ENCODE measurements at regions not wholly inside any gene's neighbourhood (a gene's known extent, or its start where the extent isn't known, plus 50 kb on each side); places are given as distances from the start of the nearest gene placed in this dataset.
"Not testable (repeated sequence)": the region's sequence is repeated elsewhere in the genome, so short reads cannot be mapped to it uniquely, and the experiment has no call there.

DNA sequence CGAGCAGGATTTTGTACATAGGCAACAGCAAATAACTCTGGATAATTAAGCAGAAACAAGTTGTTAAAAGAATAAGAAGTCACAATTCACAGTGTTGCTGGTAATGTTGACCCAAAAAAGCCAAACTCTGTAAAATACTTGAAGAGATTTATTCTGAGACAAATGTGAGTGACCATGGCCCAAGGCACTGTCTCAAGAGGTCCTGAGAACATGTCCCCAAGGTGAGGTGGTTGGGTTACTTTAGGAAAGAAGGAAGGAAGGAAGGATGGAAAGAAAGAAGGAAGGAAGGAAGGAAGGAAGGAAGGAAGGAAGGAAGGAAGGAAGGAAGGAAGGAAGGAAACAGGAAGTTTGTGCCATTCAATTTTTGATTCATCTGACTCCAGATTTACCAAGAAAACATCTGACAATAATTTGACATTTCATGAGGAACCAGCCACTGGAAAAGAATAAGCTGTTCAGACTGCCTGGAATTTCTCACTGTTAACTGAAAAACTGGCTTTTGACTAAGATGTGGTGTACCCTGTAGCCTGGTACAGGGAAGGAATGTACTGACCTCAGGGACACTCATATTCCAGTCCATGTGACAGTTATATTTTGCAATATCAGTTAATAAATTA lies 295.9 kb upstream of the TNC start:
- in situ Hi-C loops (cut with MboI; ENCODE audit: low pct_unique_long_range_greater_than_20kb, low sequenced_read_pairs) = no loop called here
- DNase-seq = no peak

DNA sequence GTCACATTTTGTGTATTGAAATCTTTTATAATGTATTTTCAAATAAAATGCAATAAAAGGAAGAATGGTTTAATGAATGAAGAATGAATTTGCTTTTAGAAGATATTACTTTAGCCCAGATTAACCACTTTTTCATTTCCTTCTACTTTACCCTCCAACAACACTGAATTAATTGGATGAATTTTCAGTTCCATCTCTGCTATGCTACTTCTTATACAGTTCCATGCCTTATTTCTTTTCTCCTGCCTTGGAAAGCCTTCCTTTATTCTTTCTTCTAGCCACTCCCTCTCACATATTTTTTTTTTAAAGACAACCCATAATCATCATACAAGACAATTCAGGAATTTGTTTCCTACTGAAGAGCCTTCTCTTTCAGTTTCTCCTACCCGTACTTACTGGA lies 296.6 kb upstream of the TNC start:
- in situ Hi-C loops (cut with MboI; ENCODE audit: low pct_unique_long_range_greater_than_20kb, low sequenced_read_pairs) = no loop called here
- no peak for DNase-seq

DNA sequence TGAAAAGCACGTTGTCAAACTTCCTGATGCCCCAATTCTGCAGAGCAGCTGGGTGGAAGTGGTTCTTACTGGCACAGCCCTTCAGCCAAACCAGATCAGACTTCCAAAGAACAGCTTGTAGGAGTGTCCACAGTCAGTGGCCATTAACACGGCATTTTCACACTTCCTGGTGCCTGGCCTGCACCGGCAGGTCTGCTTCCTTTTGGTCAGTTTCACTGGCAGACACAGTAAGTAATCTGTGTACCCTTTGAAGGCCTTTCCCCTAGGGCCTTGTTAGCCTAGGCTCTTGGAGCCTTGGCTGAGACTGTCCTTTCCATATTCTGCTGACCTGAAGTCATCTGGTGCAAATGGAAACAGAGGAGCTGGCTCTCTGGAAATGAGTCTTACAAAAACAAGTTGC lies 297.5 kb upstream of the TNC start:
- in situ Hi-C loops (cut with MboI; ENCODE audit: low pct_unique_long_range_greater_than_20kb, low sequenced_read_pairs) = no loop called here
- DNase-seq = no peak

DNA sequence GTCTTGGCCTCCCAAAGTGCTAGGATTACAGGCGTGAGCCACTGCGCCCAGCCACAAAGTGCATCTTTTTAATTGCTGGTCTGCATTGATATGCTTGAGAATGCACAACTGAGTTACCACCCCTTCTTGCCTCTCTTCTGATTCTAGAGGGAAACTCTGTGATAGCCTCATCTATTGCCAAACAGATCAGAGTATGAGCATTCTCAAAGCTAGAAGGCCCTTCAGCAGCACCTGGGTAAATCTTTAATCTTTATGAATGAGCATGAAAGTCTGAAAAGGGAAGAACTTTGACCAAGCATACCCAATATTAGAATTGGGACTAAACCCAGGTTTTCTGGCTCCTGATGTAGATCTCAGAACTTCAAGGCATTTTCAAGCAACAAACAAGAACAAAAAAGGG lies 298.3 kb upstream of the TNC start:
- in situ Hi-C loops (cut with MboI; ENCODE audit: low pct_unique_long_range_greater_than_20kb, low sequenced_read_pairs) = no loop called here
- DNase-seq = no peak

DNA sequence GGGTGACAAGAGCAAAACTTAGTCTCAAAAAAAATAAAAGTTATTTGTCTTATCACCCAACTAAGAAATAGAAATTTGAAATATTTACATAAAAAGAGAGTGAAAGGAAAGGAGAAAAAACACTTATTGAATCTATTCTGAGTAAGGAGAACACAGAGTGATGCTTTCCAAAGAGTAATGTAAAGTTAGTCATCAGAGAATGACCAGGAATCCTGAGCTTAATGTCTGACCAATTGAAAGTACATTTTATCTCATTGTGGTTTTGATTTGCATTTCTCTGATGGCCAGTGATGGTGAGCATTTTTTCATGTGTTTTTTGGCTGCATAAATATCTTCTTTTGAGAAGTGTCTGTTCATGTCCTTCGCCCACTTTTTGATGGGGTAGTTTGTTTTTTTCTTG lies 300.2 kb upstream of the TNC start:
- DNase-seq; in situ Hi-C loops (cut with MboI; ENCODE audit: low pct_unique_long_range_greater_than_20kb, low sequenced_read_pairs): not testable (repeated sequence)

DNA sequence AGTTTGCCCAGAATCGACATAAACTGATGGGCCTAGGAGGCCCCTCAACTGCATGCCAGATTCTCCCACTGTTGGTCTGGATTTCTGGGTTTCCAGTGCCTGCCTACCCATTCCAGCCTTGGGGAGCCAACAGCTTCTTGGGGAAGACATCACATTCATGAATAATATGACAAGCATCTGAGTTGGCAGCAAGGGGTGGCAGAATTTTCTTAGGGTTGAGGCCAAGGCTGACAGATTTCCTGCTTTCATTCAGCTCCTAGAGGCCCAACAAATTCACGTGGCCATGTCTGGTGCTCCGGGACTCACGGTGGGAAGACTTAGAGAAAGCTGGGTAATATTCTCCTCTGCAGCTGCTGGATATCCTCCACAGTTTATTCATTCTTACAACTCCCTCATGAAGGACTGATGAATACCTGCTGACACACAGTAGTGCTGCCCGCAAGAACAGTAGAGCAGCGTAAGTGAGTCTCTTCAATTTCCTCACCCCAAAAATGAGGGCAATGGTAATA lies 305.0 kb upstream of the TNC start:
- DNase-seq = no peak
- in situ Hi-C loops (cut with MboI; ENCODE audit: low pct_unique_long_range_greater_than_20kb, low sequenced_read_pairs) = no loop called here

DNA sequence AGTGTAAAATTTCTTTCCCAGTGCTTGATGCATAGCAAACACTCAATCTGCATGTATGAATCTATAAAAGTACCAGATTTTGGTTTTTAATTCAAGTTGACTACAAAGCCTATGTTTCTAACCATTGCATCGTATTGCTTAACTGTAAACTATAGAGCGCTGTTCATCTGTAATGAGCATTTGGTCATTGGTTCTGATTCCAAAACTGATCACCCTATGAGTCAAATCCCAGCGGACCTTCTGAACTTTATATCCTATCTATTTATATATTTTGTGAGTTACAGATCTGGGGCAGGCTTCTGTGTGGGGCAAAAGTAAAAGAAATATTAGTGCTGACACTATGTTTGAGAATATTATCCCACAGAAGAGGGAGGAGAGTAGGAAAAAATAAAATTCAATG lies 305.7 kb upstream of the TNC start:
- DNase-seq = no peak
- in situ Hi-C loops (cut with MboI; ENCODE audit: low pct_unique_long_range_greater_than_20kb, low sequenced_read_pairs) = no loop called here

DNA sequence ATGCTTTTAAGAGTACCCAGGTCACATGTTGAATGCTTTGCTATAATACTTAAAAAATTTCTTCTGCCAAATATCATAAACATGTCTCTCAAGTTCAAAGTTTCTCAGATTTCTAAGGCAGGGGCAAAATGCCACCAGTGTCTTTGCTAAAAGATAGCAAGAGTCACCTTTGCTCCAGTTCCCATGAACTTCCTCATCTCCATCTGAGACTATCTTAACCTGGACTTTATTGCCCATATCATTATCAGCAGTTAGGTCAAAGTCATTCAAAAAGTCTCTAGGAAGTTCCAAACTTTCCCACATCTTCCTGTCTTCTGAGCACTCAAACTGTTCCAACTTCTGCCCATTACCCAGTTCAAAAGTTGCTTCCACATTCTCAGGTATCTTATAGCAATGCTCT lies 307.6 kb upstream of the TNC start:
- in situ Hi-C loops (cut with MboI; ENCODE audit: low pct_unique_long_range_greater_than_20kb, low sequenced_read_pairs) = no loop called here
- no peak for DNase-seq

DNA sequence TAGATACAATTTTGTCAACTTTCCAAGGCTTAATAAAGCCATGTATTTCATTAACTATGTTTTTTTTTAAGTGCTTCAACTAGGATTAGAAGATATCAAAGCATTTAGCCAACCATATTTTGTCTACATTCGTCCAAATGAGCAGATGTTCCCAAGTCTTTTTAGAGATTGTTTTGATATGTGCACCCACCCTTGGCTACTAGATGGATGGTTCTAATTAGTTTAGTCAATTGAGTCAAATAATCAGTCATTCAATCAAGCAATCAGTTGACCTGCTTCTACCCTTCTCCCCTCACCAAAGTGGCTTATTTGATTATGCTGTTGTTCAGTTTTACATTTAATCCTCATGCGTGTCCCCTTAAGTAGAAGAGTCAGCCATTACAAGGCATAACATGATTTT lies 319.5 kb upstream of the TNC start:
- in situ Hi-C loops (cut with MboI; ENCODE audit: low pct_unique_long_range_greater_than_20kb, low sequenced_read_pairs) = no loop called here
- no peak for DNase-seq

DNA sequence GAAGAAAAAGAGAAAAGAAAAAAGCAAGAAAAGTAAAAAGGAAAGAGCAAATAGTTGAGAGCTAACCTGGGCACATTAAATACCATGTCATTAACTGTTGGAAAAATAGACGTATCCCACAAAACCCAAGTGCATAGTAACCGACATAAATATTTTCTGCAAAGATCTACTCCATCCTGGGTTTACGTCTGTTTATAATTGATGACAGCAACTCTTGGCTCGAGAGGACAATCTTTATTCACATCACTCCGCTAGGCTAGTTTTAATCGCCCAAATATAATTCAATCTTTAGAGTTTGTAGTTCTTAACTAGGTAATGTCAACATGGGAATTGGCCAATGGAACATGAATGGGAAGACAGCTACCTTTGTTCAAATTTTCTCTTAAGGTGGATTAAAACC lies 321.7 kb upstream of the TNC start:
- no peak for DNase-seq
- in situ Hi-C loops (cut with MboI; ENCODE audit: low pct_unique_long_range_greater_than_20kb, low sequenced_read_pairs) = no loop called here

DNA sequence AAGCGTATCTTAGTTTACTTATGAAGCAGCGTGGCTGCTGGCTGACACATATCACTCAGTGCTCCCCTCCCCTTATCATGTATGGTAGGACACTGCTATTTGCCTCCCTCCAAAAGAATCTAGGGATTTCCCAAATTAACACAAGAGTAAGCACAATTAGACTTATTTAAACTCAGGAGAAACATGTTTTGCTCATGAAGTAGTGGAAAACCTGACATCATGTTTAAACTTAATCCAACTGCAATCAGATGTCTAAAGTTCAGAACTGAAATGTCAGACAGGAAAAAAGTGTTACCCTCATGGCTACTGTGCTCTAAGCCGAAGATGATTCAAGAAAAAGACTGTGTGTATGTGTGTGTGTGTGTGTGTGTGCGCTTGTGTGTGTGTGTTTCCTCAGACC lies 324.1 kb upstream of the TNC start:
- no peak for DNase-seq
- in situ Hi-C loops (cut with MboI; ENCODE audit: low pct_unique_long_range_greater_than_20kb, low sequenced_read_pairs) = no loop called here

DNA sequence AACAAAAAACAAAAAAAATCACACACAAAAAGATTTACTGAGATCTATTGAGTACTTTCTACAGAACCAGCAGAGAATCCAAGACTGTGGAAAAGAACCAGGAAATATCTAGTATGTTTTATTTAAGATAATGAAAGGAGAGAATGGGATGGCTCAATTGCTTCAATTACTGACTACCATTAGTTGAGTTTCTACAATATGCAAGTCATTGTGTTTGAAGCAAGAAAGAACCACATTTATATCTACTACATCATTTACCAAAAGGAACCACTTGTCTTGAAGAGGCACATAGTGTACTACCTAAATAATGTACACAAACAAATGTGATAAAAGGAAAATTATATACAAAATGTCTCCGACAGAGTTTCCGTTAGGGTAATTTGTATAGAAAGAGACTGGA lies 325.9 kb upstream of the TNC start:
- DNase-seq = no peak
- in situ Hi-C loops (cut with MboI; ENCODE audit: low pct_unique_long_range_greater_than_20kb, low sequenced_read_pairs) = no loop called here

DNA sequence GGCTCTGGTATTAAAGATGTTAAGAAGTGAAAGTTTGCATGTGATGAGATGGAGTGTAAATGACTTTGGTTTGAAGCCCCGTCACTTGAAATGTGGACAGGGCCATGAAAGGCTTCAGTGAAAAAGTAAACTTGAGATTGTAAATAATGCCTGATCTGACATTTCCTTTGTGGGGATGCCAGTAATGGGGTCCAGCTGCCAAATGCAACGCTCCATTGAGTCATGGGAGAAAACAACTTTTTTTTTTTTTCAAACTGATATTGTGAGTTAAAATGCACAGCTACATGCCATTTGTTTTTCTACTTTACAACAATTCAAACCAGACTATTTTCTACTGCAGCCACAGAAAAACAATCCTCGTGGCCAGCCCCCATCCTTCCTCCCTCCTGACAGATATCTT lies 327.0 kb upstream of the TNC start:
- DNase-seq = no peak
- in situ Hi-C loops (cut with MboI; ENCODE audit: low pct_unique_long_range_greater_than_20kb, low sequenced_read_pairs) = no loop called here

DNA sequence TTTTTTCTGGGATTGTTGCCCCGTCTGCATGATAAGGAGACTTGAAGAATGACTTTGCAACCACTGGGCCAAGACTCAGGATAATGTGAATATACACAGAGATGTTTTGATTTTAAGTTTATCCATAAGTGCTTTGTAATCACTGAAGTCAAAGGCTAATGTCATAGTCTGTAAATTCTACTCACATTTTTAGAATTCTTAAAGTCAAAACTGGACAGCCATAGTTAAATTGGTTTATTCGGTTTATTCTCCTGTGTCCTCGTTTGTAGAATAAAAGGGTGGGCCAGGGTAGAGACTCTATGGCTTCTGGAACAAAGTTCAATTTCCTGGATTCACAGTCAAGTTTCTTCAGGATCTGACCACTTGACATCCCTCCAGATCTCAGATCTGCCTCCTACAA lies 327.7 kb upstream of the TNC start:
- no peak for DNase-seq
- in situ Hi-C loops (cut with MboI; ENCODE audit: low pct_unique_long_range_greater_than_20kb, low sequenced_read_pairs) = no loop called here

DNA sequence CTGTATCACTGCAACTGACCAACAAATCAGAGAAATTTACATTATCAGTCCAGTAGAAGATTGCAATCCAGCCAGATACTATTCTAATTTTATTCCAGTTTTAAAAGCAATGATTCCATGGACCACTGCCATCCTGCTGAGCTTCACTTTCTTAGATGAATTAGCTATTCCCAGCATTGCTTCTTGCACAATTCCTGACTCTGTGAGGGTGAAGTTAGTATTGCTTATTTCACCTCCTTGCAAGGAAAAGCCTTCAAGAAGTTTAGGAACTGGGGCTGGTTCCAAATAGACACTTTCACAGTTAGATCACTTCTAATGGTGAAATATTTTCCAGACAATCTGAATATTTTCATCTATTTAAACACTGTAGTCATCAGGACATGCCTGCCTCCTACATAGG lies 338.6 kb upstream of the TNC start:
- DNase-seq = no peak
- in situ Hi-C loops (cut with MboI; ENCODE audit: low pct_unique_long_range_greater_than_20kb, low sequenced_read_pairs) = no loop called here

DNA sequence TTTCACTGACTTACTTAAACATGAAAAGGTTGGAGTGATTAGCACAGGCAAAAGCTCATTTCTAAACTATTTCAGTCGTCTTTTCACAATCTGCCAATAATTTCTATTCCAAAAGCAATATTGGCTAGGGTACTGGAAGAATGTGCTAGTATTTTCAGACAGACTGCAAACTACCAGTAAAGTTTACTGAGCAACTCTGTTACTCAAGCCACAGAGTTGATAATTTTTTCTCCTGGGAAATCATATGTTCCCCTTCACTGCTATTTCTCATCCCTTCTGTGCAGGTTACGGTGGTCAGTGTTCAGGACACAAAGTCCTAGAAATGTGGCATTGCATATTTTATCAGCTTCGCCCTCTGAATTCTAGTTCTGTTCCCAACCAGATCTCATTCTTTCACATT lies 343.3 kb upstream of the TNC start:
- DNase-seq = no peak
- in situ Hi-C loops (cut with MboI; ENCODE audit: low pct_unique_long_range_greater_than_20kb, low sequenced_read_pairs) = no loop called here

DNA sequence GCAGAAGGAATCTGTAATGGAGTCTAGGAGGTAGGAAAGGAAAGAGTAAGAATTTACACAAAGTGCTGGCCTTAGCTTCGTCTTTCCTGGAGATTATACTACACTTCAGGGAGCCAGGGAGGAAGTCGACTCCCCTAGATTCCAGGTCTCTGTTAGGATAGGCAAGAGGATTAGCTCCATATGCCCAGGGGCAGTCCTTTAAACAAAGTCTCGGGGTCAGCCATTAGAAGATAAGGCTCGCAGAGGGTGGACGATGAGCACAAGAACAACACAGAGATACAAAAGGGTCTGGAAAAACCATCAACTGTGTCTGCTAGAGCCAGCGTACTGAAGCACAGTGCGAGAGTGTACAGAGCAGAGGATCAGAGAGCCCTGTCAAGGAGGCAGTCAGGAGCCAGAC lies 344.7 kb upstream of the TNC start:
- DNase-seq = no peak
- in situ Hi-C loops (cut with MboI; ENCODE audit: low pct_unique_long_range_greater_than_20kb, low sequenced_read_pairs) = no loop called here

DNA sequence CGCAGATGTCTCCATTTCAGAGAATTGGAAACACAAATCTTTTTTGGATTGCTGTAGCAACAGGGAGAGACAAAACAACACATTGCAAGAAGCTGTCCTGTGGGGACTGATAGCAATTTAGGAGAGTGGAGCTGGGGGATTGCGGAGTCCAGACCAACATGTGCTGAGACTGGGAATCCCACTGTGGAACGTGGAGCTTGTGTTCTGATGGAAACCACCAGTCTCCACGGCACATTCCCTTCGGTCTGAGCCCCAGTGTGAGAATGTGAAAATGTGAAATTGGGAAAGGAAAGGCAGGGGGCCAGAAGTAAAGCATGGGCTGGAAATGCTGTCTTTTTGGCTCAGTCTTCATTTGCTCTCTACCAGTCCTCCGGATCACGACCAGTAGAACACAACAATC lies 348.8 kb upstream of the TNC start:
- in situ Hi-C loops (cut with MboI; ENCODE audit: low pct_unique_long_range_greater_than_20kb, low sequenced_read_pairs) = no loop called here
- DNase-seq = no peak

DNA sequence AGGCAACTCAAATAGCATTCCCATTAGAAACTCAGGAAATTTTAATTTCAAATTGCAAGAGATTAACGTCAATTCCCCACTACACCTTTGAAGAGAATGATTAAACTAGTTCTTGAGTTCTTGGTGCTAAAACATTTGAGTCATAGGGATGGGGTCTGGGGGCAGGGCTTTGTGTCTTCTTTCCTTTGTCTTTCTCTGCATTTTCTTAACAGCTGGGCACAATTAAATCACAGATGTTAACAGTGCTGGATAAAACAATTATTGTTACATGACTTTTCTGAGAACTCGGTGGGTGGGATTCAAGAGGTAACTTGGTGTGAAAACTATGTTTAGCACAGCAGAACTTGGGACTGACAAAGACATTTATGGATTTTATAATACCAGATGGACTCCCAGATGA lies 351.9 kb upstream of the TNC start:
- DNase-seq = no peak
- in situ Hi-C loops (cut with MboI; ENCODE audit: low pct_unique_long_range_greater_than_20kb, low sequenced_read_pairs) = no loop called here

DNA sequence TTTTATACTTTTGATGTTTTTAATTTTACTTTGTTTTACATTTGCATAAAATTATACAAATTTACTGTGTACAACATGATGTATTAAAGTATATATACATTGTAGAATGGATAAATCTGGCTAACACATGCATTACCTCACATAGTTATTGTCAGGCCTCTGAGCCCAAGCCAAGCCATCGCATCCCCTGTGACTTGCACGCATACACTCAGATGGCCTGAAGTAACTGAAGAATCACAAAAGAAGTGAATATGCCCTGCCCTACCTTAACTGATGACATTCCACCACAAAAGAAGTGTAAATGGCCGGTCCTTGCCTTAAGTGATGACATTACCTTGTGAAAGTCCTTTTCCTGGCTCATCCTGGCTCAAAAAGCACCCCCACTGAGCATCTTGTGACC lies 355.1 kb upstream of the TNC start:
- DNase-seq = not testable (repeated sequence)

DNA sequence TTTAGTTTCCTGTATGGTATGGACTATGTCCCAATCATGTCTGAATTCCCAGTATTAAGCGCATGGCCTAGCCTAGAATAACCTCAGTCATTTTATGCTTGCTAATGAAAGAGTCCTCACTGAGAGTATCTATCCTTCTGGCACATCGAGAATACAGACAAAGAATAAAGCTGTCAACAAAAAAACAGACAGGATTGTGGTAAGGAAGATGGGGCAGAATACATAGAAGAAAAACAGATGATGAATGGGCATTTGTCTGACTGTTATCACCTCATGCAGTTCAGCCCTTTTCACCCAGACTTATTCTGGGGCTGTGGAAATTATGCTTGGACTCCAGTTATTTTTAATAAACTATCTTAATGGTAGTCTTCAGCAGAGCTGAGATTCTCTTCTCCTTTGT lies 363.8 kb upstream of the TNC start:
- in situ Hi-C loops (cut with MboI; ENCODE audit: low pct_unique_long_range_greater_than_20kb, low sequenced_read_pairs) = no loop called here
- DNase-seq = no peak

More for the DNA sequence above, 355.1 kb upstream of the TNC start:
- in situ Hi-C loops (cut with MboI; ENCODE audit: low pct_unique_long_range_greater_than_20kb, low sequenced_read_pairs) = not testable (repeated sequence)

DNA sequence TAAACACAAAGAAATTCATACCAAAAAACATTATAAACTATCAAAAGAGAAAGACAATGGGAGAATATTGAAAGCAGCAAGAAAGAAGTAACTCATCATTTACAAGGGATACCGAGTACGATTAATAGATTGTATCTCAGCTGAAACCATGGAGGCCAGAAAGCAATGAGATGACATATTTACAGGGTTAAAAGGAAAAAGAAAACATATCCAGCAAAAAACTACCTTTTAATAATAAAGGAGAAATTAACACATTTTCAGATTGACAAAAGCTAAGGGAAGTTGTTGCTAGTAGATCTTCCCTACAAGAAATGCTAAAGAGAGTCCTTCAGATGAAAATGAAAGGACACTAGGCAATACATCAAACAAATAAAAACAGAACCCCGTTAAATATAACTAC lies 364.8 kb upstream of the TNC start:
- DNase-seq = no peak
- in situ Hi-C loops (cut with MboI; ENCODE audit: low pct_unique_long_range_greater_than_20kb, low sequenced_read_pairs) = no loop called here
